GM19395 (cell line): ENCODE measurements at regions not wholly inside any gene's neighbourhood (a gene's known extent, or its start where the extent isn't known, plus 50 kb on each side); places are given as distances from the start of the nearest gene placed in this dataset.

Experiments
- ATAC-seq: cut with Tn5 transposase; IDR thresholded peaks from one replicate; pipeline ENCODE4 v1.9.1; 2021; ENCODE audit warnings: mild to moderate bottlenecking, moderate library complexity; ENCODE audit not compliant: unreplicated experiment

- peak; percentile 98 for ATAC-seq
Measured at GRCh38 chr6:71420693-71421328, 132.2 kb downstream of the OGFRL1 start.

GRCh38 chr6:71421611-71422010 is 133.0 kb downstream of the OGFRL1 start:
- ATAC-seq: no peak

- no peak for ATAC-seq
Measured at GRCh38 chr6:71430018-71430417, 141.4 kb downstream of the OGFRL1 start.

GRCh38 chr6:71433441-71433840 is 144.8 kb downstream of the OGFRL1 start:
- ATAC-seq: no peak

GRCh38 chr6:71444222-71444621 is 155.6 kb downstream of the OGFRL1 start:
- ATAC-seq: no peak

- ATAC-seq: no peak
Measured at GRCh38 chr6:71446057-71446456, 157.4 kb downstream of the OGFRL1 start.

GRCh38 chr6:71446470-71446869 is 157.9 kb downstream of the OGFRL1 start:
- ATAC-seq: no peak

GRCh38 chr6:71452697-71453370 is 164.2 kb downstream of the OGFRL1 start:
- ATAC-seq: no peak

GRCh38 chr6:71453371-71453706 is 164.7 kb downstream of the OGFRL1 start:
- no peak for ATAC-seq

GRCh38 chr6:71454056-71454455 is 165.4 kb downstream of the OGFRL1 start:
- ATAC-seq: no peak

GRCh38 chr6:71457929-71458328 is 169.3 kb downstream of the OGFRL1 start:
- ATAC-seq: no peak

- ATAC-seq: no peak
Measured at GRCh38 chr6:71459162-71459561, 170.6 kb downstream of the OGFRL1 start.

GRCh38 chr6:71460933-71461332 is 172.3 kb downstream of the OGFRL1 start:
- ATAC-seq: no peak

GRCh38 chr6:71463061-71463460 is 174.4 kb downstream of the OGFRL1 start:
- no peak for ATAC-seq

GRCh38 chr6:71465096-71465495 is 176.5 kb downstream of the OGFRL1 start:
- no peak for ATAC-seq

GRCh38 chr6:71466362-71466761 is 177.8 kb downstream of the OGFRL1 start:
- ATAC-seq: no peak

- no peak for ATAC-seq
Measured at GRCh38 chr6:71468038-71468437, 179.4 kb downstream of the OGFRL1 start.

- ATAC-seq: no peak
Measured at GRCh38 chr6:71468841-71469700, 180.5 kb downstream of the OGFRL1 start.

GRCh38 chr6:71471718-71472117 is 183.1 kb downstream of the OGFRL1 start:
- no peak for ATAC-seq

GRCh38 chr6:71473926-71474325 is 185.3 kb downstream of the OGFRL1 start:
- no peak for ATAC-seq

GRCh38 chr6:71474942-71475341 is 186.3 kb downstream of the OGFRL1 start:
- no peak for ATAC-seq

GRCh38 chr6:71476371-71476770 is 187.8 kb downstream of the OGFRL1 start:
- no peak for ATAC-seq
